Neural cell (in vitro differentiated cells): ENCODE measurements at regions not wholly inside any gene's neighbourhood (a gene's known extent, or its start where the extent isn't known, plus 50 kb on each side); places are given as distances from the start of the nearest gene placed in this dataset.

ENCODE experiments used
- H2AFZ ChIP-seq: fragments of 200-600, 300-800 bp; sonication (generic), shearing (Covaris generic); 2 replicates; pipeline ENCODE4 v1.6.0; 2014; ENCODE audit warnings: low read depth, mild to moderate bottlenecking, antibody characterized with exemption, low read length, moderate library complexity
- H3F3A ChIP-seq: fragments of 200-600 bp; shearing (Covaris generic); 2 replicates; pipeline ENCODE4 v1.6.1; 2016; ENCODE audit warnings: mild to moderate bottlenecking, moderate library complexity, mixed read lengths, antibody characterized with exemption, low read length; ENCODE audit not compliant: insufficient read depth, poor library complexity, severe bottlenecking
- H3K27ac ChIP-seq: fragments of 200-600, 300-800 bp; sonication (generic), shearing (Covaris generic); 2 replicates; pipeline ENCODE4 v1.5.1; 2014; ENCODE audit warnings: mild to moderate bottlenecking, low read length, moderate library complexity
- H3K27me3 ChIP-seq: fragments of 300-800, 200-600 bp; sonication (generic), shearing (Covaris generic); 2 replicates; pipeline ENCODE4 v1.6.0; 2014; ENCODE audit warnings: mild to moderate bottlenecking, low read depth, low read length, moderate library complexity; ENCODE audit not compliant: insufficient read depth
- H3K36me3 ChIP-seq: fragments of 300-800, 200-600 bp; sonication (generic), shearing (Covaris generic); 2 replicates; pipeline ENCODE4 v1.5.1; 2014; ENCODE audit warnings: mild to moderate bottlenecking, antibody characterized with exemption, low read length, moderate library complexity; ENCODE audit not compliant: insufficient read depth
- H3K4me2 ChIP-seq: fragments of 300-800, 200-600 bp; sonication (generic), shearing (Covaris generic); 2 replicates; pipeline ENCODE4 v1.6.0; 2014; ENCODE audit warnings: mild to moderate bottlenecking, low read length
- H3K4me3 ChIP-seq: fragments of 300-800, 200-600 bp; sonication (generic), shearing (Covaris generic); 2 replicates; pipeline ENCODE4 v1.5.1; 2014; ENCODE audit warnings: mild to moderate bottlenecking, low read length, moderate library complexity
- H3K79me2 ChIP-seq: fragments of 200-600 bp; shearing (Covaris generic); replicated peaks from 2 replicates; pipeline ENCODE4 v1.6.0; 2014; ENCODE audit warnings: mild to moderate bottlenecking, low read length, moderate library complexity; ENCODE audit not compliant: insufficient read depth
- H3K9ac ChIP-seq: fragments of 300-800, 200-600 bp; sonication (generic), shearing (Covaris generic); 2 replicates; pipeline ENCODE4 v1.6.1; 2016; ENCODE audit warnings: mild to moderate bottlenecking, low read length, mixed read lengths
- H3K9me2 ChIP-seq: fragments of 200-600 bp; shearing (Covaris generic); 2 replicates; pipeline ENCODE4 v1.6.1; 2016; ENCODE audit warnings: mild to moderate bottlenecking, low read length, mixed read lengths; ENCODE audit not compliant: insufficient read depth
- H3K9me3 ChIP-seq: fragments of 200-600, 300-800 bp; sonication (generic), shearing (Covaris generic); 2 replicates; pipeline ENCODE4 v1.6.1; 2016; ENCODE audit warnings: mild to moderate bottlenecking, mixed run types, low read length, moderate library complexity, mixed read lengths
- H4K20me1 ChIP-seq: fragments of 200-600 bp; shearing (Covaris generic); 2 replicates; pipeline ENCODE4 v1.6.1; 2016; ENCODE audit warnings: mild to moderate bottlenecking, mixed run types; ENCODE audit not compliant: insufficient read depth
- EP300 ChIP-seq: fragments of 450-650 bp; conservative IDR thresholded peaks from 2 replicates; pipeline ENCODE4 v1.6.1; 2014; ENCODE audit warnings: antibody characterized with exemption, mild to moderate bottlenecking, moderate library complexity; ENCODE audit not compliant: poor library complexity, severe bottlenecking
- EZH2 ChIP-seq: fragments of 200-600, 300-800 bp; shearing (Covaris generic), sonication (generic); IDR thresholded peaks from 2 replicates; pipeline ENCODE4 v1.6.1; 2014; ENCODE audit warnings: antibody characterized with exemption, low read length, borderline replicate concordance, mild to moderate bottlenecking; ENCODE audit not compliant: insufficient read depth, poor library complexity, severe bottlenecking
- MXI1 ChIP-seq: fragments of 450-650 bp; conservative IDR thresholded peaks from 2 replicates; pipeline ENCODE4 v1.6.1; 2014; ENCODE audit warnings: antibody characterized with exemption, mild to moderate bottlenecking; ENCODE audit not compliant: poor library complexity, severe bottlenecking
- POLR2AphosphoS5 ChIP-seq: IDR thresholded peaks from 2 replicates; pipeline ENCODE4 v1.6.1; 2012
- RAD21 ChIP-seq: fragments of 450-650 bp; conservative IDR thresholded peaks from 2 replicates; pipeline ENCODE4 v1.6.1; 2014; ENCODE audit warnings: antibody characterized with exemption, mild to moderate bottlenecking, moderate library complexity
- SMC3 ChIP-seq: fragments of 450-650 bp; conservative IDR thresholded peaks from 2 replicates; pipeline ENCODE4 v1.6.1; 2014; ENCODE audit warnings: antibody characterized with exemption, mild to moderate bottlenecking, moderate library complexity; ENCODE audit not compliant: poor library complexity
- TAF1 ChIP-seq: IDR thresholded peaks from 2 replicates; pipeline ENCODE4 v1.6.1; 2012; ENCODE audit warnings: low read depth
- TF ChIP-seq, protein P1 (sequence below): fragments of 450-650 bp; IDR thresholded peaks from 2 replicates; pipeline ENCODE4 v1.5.1; 2014; ENCODE audit warnings: antibody characterized with exemption, mild to moderate bottlenecking, moderate library complexity; ENCODE audit not compliant: poor library complexity, severe bottlenecking
- TF ChIP-seq, protein P2 (sequence below): IDR thresholded peaks from 2 replicates; pipeline ENCODE4 v1.6.1; 2012; ENCODE audit warnings: borderline replicate concordance

DNA sequence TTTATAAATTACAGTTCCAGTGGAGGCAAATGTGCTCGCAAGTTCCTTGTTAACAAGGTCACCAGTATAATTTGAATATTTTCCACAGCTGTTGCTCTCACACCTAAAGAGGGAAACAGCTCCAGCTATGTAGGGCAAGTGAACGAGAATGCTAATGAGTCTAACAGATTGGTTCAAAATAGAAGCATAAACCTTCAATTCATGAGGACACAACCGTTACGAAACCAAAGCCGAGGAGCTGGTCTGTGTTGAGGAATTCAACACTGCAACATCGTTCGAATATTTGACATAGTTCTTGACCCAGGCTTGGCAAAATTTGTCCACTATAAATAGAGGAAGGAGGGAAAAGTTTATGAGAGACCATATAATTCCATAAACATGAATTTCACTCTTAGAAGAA, 161.3 kb downstream of the KLF6 start:
- Histone ChIP-seq H4K20me1 (no peaks in the 10 kb centered on the region), H3K4me3 (no peak overlapping the region), H3K9me3 (no peaks in the 10 kb centered on the region), H3K9ac (no peak overlapping the region), H3K4me2 (no peak overlapping the region), H3K36me3 (no peaks in the 10 kb centered on the region), H3F3A (peaks cover 5% of the 10 kb centered on the region), H3K27ac (no peak overlapping the region), H3K79me2 (no peaks in the 10 kb centered on the region), H3K9me2 (no peaks in the 10 kb centered on the region), H2AFZ (no peak overlapping the region), H3K27me3 (no peaks in the 10 kb centered on the region)
- TF ChIP-seq EP300 (no peak), RAD21 (no peak), TAF1 (no peak), SMC3 (no peak), MXI1 (no peak), EZH2 (no peak), POLR2AphosphoS5 (no peak)
- TF ChIP-seq, protein P1, sequence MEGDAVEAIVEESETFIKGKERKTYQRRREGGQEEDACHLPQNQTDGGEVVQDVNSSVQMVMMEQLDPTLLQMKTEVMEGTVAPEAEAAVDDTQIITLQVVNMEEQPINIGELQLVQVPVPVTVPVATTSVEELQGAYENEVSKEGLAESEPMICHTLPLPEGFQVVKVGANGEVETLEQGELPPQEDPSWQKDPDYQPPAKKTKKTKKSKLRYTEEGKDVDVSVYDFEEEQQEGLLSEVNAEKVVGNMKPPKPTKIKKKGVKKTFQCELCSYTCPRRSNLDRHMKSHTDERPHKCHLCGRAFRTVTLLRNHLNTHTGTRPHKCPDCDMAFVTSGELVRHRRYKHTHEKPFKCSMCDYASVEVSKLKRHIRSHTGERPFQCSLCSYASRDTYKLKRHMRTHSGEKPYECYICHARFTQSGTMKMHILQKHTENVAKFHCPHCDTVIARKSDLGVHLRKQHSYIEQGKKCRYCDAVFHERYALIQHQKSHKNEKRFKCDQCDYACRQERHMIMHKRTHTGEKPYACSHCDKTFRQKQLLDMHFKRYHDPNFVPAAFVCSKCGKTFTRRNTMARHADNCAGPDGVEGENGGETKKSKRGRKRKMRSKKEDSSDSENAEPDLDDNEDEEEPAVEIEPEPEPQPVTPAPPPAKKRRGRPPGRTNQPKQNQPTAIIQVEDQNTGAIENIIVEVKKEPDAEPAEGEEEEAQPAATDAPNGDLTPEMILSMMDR: no peak
- TF ChIP-seq, protein P2, sequence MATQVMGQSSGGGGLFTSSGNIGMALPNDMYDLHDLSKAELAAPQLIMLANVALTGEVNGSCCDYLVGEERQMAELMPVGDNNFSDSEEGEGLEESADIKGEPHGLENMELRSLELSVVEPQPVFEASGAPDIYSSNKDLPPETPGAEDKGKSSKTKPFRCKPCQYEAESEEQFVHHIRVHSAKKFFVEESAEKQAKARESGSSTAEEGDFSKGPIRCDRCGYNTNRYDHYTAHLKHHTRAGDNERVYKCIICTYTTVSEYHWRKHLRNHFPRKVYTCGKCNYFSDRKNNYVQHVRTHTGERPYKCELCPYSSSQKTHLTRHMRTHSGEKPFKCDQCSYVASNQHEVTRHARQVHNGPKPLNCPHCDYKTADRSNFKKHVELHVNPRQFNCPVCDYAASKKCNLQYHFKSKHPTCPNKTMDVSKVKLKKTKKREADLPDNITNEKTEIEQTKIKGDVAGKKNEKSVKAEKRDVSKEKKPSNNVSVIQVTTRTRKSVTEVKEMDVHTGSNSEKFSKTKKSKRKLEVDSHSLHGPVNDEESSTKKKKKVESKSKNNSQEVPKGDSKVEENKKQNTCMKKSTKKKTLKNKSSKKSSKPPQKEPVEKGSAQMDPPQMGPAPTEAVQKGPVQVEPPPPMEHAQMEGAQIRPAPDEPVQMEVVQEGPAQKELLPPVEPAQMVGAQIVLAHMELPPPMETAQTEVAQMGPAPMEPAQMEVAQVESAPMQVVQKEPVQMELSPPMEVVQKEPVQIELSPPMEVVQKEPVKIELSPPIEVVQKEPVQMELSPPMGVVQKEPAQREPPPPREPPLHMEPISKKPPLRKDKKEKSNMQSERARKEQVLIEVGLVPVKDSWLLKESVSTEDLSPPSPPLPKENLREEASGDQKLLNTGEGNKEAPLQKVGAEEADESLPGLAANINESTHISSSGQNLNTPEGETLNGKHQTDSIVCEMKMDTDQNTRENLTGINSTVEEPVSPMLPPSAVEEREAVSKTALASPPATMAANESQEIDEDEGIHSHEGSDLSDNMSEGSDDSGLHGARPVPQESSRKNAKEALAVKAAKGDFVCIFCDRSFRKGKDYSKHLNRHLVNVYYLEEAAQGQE: no peak

DNA sequence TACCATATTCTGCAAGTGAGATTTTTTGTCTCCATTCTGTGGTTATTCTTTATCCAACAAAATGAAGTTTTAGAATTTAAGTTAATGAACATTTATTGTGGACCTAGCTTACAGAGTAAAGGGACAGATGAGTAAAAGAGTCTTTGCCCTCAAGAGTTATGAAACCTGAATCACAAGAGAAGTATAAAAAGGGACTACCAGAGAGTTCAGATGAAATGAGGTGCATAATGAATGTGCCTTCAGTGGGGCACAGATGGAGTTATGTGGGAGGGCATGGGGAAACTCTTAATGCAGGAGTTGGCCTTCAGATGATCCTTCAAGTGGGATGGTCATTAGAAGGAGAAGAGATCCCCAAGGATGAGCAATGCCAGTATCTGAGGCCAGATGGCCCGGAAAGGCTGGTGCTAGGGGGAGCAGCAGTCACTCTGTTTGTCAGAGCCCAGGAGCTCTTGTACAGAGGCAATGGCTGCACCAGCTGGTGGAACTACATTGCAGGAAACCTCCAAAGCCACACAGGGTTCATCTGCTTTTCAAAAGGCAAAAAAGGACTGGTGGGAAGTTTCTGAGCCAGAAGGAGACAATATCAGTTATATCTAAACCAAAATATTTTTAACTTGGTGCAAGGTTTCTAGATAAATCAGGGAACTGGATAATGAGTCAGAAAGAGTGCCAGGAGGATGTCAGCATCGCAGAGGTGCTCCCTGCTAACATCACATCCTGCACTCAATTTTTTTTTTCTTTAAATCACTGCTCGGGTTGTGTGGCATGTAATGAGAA, 162.0 kb downstream of the KLF6 start:
- Histone ChIP-seq H3K4me2 (no peak overlapping the region), H2AFZ (no peak overlapping the region)
- TF ChIP-seq EZH2 (no peak), MXI1 (no peak), POLR2AphosphoS5 (no peak), TAF1 (no peak)

More for the DNA sequence above, 162.0 kb downstream of the KLF6 start:
- Histone ChIP-seq H3F3A (peaks cover 5% of the 10 kb centered on the region), H3K9me2 (no peaks in the 10 kb centered on the region), H3K9me3 (no peaks in the 10 kb centered on the region), H3K9ac (no peak overlapping the region), H3K36me3 (no peaks in the 10 kb centered on the region), H3K27me3 (no peaks in the 10 kb centered on the region), H3K79me2 (no peaks in the 10 kb centered on the region), H4K20me1 (no peaks in the 10 kb centered on the region), H3K27ac (no peak overlapping the region), H3K4me3 (no peak overlapping the region)
